Endothelial cell of umbilical vein (primary cell): ENCODE measurements at regions not wholly inside any gene's neighbourhood (a gene's known extent, or its start where the extent isn't known, plus 50 kb on each side); places are given as distances from the start of the nearest gene placed in this dataset.

Experiments used
- BruUV-seq: library from RNA; stranded (reverse); fragments of 400-500 nt; replicated peaks from 2 replicates; lab custom pipeline; 2021; lab: Mats Ljungman, UMichigan
- CTCF ChIA-PET: fragments of 300-600, 350-600 bp; sonication (Branson Sonifier 250); formaldehyde crosslinking; loops from one replicate; lab custom pipeline; 2021; ENCODE audit warnings: antibody characterized with exemption, inconsistent platforms; lab: Charles Lee
- POLR2A ChIA-PET: fragments of 300-600, 350-600 bp; sonication (Branson Sonifier 250); formaldehyde crosslinking; loops from one replicate; lab custom pipeline; 2021; ENCODE audit warnings: antibody characterized with exemption, inconsistent platforms; lab: Charles Lee
- DNase-seq: peaks from one replicate; pipeline ENCODE4 v3.0.0-alpha.2; 2011; ENCODE audit warnings: low read depth, low spot score
- FAIRE-seq: peaks from 2 replicates; lab custom pipeline; 2011; peaks lifted over from hg19 to GRCh38; lab: Jason Lieb, UNC
- H2AFZ ChIP-seq: 2 replicates; pipeline ENCODE4 v1.6.0; 2012; ENCODE audit warnings: low read depth, low read length, control low read depth, inconsistent platforms
- H3K27ac ChIP-seq: 2 replicates; pipeline ENCODE4 v1.5.1; 2011; ENCODE audit warnings: low read depth, mild to moderate bottlenecking, control low read depth, low read length, moderate library complexity; ENCODE audit not compliant: insufficient read depth
- H3K27me3 ChIP-seq, 2 experiments: 2 replicates each; pipeline versions ENCODE4 v1.6.0 to v1.6.1; 2011; ENCODE audit warnings: low read length in 2 of 2, mixed read lengths in 1 of 2; ENCODE audit not compliant: control insufficient read depth in 2 of 2, insufficient read depth in 2 of 2
- H3K36me3 ChIP-seq, 2 experiments: 2 replicates in 1 of 2; 3 replicates in 1 of 2; pipeline ENCODE4 v1.5.1; 2011; ENCODE audit warnings: low read length in 2 of 2, mild to moderate bottlenecking in 1 of 2, moderate library complexity in 1 of 2; ENCODE audit not compliant: control insufficient read depth in 2 of 2, insufficient read depth in 2 of 2; ENCODE audit errors: extremely low read depth in 1 of 2
- H3K4me1 ChIP-seq: 3 replicates; pipeline ENCODE4 v1.5.1; 2011; ENCODE audit warnings: mild to moderate bottlenecking, low read length; ENCODE audit not compliant: control insufficient read depth, insufficient read depth; ENCODE audit errors: extremely low read depth
- H3K4me2 ChIP-seq: 2 replicates; pipeline ENCODE4 v1.6.1; 2011; ENCODE audit warnings: low read length, control low read depth, mixed read lengths; ENCODE audit not compliant: insufficient read depth
- H3K4me3 ChIP-seq, 3 experiments: fragments of 200-600 bp in 1 of 3; sonication (generic), shearing (Covaris generic) in 1 of 3; replicated peaks in 1 of 3; 2 replicates each; pipeline ENCODE4 v1.5.1; 2011 to 2016; ENCODE audit warnings: control low read depth in 3 of 3, low read length in 3 of 3, mild to moderate bottlenecking in 2 of 3, inconsistent platforms in 1 of 3, low read depth in 1 of 3, moderate library complexity in 1 of 3; ENCODE audit not compliant: insufficient read depth in 1 of 3
- H3K79me2 ChIP-seq: 2 replicates; pipeline ENCODE4 v1.6.0; 2012; ENCODE audit warnings: low read length, inconsistent platforms; ENCODE audit not compliant: control insufficient read depth, insufficient read depth
- H3K9ac ChIP-seq: replicated peaks from 2 replicates; pipeline ENCODE3; 2011; ENCODE audit warnings: low read length, control low read depth; ENCODE audit not compliant: insufficient read depth; ENCODE audit errors: extremely low read depth
- H3K9me1 ChIP-seq: replicated peaks from 3 replicates; pipeline ENCODE4 v1.6.0; 2011; ENCODE audit warnings: mild to moderate bottlenecking, low read length; ENCODE audit not compliant: control insufficient read depth, insufficient read depth; ENCODE audit errors: extremely low read depth
- H3K9me3 ChIP-seq: replicated peaks from 2 replicates; pipeline ENCODE4 v1.5.1; 2012; ENCODE audit warnings: low read length, inconsistent platforms; ENCODE audit not compliant: control insufficient read depth, insufficient read depth
- H4K20me1 ChIP-seq: replicated peaks from 2 replicates; pipeline ENCODE3; 2011; ENCODE audit warnings: mild to moderate bottlenecking, low read length; ENCODE audit not compliant: control insufficient read depth, insufficient read depth; ENCODE audit errors: extremely low read depth
- EZH2 ChIP-seq: IDR thresholded peaks from 2 replicates; pipeline ENCODE4 v1.6.1; 2012; ENCODE audit warnings: borderline replicate concordance, low read depth, mild to moderate bottlenecking, moderate library complexity, low read length, inconsistent platforms; ENCODE audit not compliant: severe bottlenecking
- FOS ChIP-seq: IDR thresholded peaks from 2 replicates; pipeline ENCODE4 v1.6.1; 2011; ENCODE audit warnings: mild to moderate bottlenecking, low read length, moderate library complexity, borderline replicate concordance; ENCODE audit not compliant: insufficient read depth
- GATA2 ChIP-seq: IDR thresholded peaks from 2 replicates; pipeline ENCODE4 v1.7.0; 2011; ENCODE audit warnings: low read depth, mild to moderate bottlenecking, moderate library complexity, mixed read lengths, low read length; ENCODE audit not compliant: insufficient read length, insufficient read depth
- JUN ChIP-seq: IDR thresholded peaks from 2 replicates; pipeline ENCODE4 v1.6.1; 2011; ENCODE audit warnings: borderline replicate concordance, low read depth; ENCODE audit not compliant: insufficient read length, insufficient read depth
- MYC ChIP-seq: IDR thresholded peaks from one replicate; pipeline ENCODE4 v1.6.1; 2011; ENCODE audit warnings: mild to moderate bottlenecking, low read depth, low read length
- POLR2A ChIP-seq: IDR thresholded peaks from 2 replicates; pipeline ENCODE4 v1.6.1; 2012; ENCODE audit warnings: low read depth, mild to moderate bottlenecking, control low read depth, low read length
- POLR2AphosphoS5 ChIP-seq: IDR thresholded peaks from 2 replicates; pipeline ENCODE4 v1.6.1; 2012; ENCODE audit warnings: low read depth, mild to moderate bottlenecking, control low read depth, low read length, moderate library complexity; ENCODE audit not compliant: insufficient read depth
- dilution Hi-C: fragments of 300-500 bp; cut with MboI; formaldehyde crosslinking; loops from one replicate; pipeline ENCODE4 v1.15.0; 2019; ENCODE audit warnings: low sequenced_read_pairs; ENCODE audit not compliant: extremely low pct_ligation_motif_present
- intact Hi-C: fragments of 100-400 bp; cut with micrococcal nuclease; formaldehyde crosslinking; loops from one replicate; pipeline ENCODE4 v1.10.0; 2022
- TF ChIP-seq, protein P1 (sequence below): IDR thresholded peaks from 2 replicates; pipeline ENCODE4 v1.6.1; 2011; ENCODE audit not compliant: insufficient read depth, insufficient read length
- TF ChIP-seq, protein P2 (sequence below), 2 donors: IDR thresholded peaks; 1 replicate in 1 of 2; 2 replicates in 1 of 2; pipeline ENCODE4 v1.5.1; 2011; ENCODE audit warnings: low read length in 2 of 2, mild to moderate bottlenecking in 2 of 2, moderate library complexity in 2 of 2, control low read depth in 1 of 2, inconsistent platforms in 1 of 2, low read depth in 1 of 2; ENCODE audit not compliant: insufficient read depth in 1 of 2; ENCODE audit errors: extremely low read depth in 1 of 2

DNA sequence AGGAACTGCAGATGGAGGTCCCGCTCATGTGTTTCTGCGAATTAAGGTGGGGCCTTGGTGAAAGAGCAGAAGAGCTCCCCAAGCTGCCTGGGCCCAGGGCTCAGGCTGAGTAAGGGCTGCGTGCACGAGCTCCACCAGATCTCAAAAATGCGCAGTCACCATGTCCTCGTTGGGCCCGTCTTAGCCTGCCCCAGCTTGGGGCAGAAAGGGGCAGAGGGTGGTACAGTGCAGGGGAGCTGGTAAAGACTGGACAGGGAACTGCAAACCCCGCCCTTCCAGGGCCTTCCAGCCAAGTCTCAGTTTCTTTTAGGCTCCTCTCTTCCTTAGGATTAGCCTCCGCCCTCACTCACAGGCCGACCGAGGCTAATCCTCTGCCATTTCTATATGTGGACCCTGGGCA, 101.6 kb downstream of the FOXF2 start:
- DNase-seq, result no peak
- Histone ChIP-seq H3K4me1 (no peaks in the 10 kb centered on the region), H4K20me1 (no peaks in the 10 kb centered on the region), H3K79me2 (no peaks in the 10 kb centered on the region), H3K27me3 (no peaks in the 10 kb centered on the region), H3K9me1 (no peaks in the 10 kb centered on the region), H3K27ac (no peak overlapping the region), H3K9me3 (no peaks in the 10 kb centered on the region), H3K9ac (no peak overlapping the region), H3K4me2 (no peak overlapping the region), H3K36me3 (no peaks in the 10 kb centered on the region), H2AFZ (no peak overlapping the region), H3K4me3 (no peak overlapping the region)
- TF ChIP-seq JUN (no peak), EZH2 (no peak), GATA2 (no peak), POLR2A (no peak), POLR2AphosphoS5 (no peak), MYC (no peak), FOS (no peak)
- TF ChIP-seq, protein P1, sequence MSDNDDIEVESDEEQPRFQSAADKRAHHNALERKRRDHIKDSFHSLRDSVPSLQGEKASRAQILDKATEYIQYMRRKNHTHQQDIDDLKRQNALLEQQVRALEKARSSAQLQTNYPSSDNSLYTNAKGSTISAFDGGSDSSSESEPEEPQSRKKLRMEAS, result no peak
- TF ChIP-seq, protein P2, sequence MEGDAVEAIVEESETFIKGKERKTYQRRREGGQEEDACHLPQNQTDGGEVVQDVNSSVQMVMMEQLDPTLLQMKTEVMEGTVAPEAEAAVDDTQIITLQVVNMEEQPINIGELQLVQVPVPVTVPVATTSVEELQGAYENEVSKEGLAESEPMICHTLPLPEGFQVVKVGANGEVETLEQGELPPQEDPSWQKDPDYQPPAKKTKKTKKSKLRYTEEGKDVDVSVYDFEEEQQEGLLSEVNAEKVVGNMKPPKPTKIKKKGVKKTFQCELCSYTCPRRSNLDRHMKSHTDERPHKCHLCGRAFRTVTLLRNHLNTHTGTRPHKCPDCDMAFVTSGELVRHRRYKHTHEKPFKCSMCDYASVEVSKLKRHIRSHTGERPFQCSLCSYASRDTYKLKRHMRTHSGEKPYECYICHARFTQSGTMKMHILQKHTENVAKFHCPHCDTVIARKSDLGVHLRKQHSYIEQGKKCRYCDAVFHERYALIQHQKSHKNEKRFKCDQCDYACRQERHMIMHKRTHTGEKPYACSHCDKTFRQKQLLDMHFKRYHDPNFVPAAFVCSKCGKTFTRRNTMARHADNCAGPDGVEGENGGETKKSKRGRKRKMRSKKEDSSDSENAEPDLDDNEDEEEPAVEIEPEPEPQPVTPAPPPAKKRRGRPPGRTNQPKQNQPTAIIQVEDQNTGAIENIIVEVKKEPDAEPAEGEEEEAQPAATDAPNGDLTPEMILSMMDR (IDR thresholded peaks at IDR 0.05; ENCODE audit: extremely low read depth in 1 of 2, insufficient read depth in 1 of 2, low read depth in 1 of 2, low read length in 2 of 2), result no peak
- ChIA-PET POLR2A (no interaction called here), CTCF (no interaction called here)
- dilution Hi-C loops, result no loop called here
- intact Hi-C loops, result no loop called here
- no TSS peak for BruUV-seq
- FAIRE-seq, result no peak
